Sciatic nerve (tissue), 2 donors: ENCODE measurements at regions not wholly inside any gene's neighbourhood (a gene's known extent, or its start where the extent isn't known, plus 50 kb on each side); places are given as distances from the start of the nearest gene placed in this dataset.

ENCODE experiments used
- ATAC-seq: fragments of 200-7000 bp; cut with Tn5 transposase; one replicate; pipeline ENCODE4 v1.9.1; 2020; ENCODE audit warnings: mild to moderate bottlenecking, moderate library complexity
- DNase-seq: peaks from one replicate; pipeline ENCODE4 v3.0.0-alpha.2; 2020; ENCODE audit warnings: low spot score
- intact Hi-C: fragments of 100-400 bp; cut with DNase I; formaldehyde crosslinking; loops from one replicate; pipeline ENCODE4 v1.14.2; 2022
- donor health status: DM: no; HTN: no; CAD: no.
- donor health status: DM: no; HTN: no; CAD: no.

DNA sequence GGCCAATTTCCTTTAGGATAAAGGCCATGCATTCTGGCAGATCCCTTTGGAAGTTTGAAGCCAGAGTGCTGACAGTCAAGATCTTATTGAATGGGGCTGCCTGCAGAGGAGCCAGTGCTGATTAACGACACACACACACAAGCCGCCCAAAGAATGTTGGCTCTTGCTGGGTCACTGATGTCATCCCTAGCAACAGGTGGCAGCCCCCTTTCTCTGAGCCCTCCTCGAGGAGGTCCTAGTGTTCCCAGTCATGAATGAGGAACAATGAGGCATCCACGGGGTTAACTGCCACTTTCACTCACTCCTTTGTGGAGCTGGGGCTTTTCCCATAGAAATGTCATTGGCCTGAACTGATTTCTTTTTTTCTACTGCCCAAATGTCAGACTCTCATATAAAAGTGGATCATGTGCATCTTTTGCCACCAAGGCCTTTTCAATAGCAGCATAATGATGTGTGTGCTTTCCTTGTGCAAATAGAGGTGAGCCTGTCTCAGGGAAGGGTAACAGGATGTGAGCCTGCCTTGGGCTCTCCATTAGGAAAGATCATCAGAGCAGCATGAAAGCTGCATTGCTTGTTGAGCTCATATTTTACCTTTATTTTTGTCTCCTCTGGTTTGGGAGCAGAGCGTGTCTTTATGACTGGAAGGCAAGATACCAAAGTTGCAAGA is 301.8 kb upstream of the MTNR1B start:
- no peak for DNase-seq
- intact Hi-C loops, result no loop called here

DNA sequence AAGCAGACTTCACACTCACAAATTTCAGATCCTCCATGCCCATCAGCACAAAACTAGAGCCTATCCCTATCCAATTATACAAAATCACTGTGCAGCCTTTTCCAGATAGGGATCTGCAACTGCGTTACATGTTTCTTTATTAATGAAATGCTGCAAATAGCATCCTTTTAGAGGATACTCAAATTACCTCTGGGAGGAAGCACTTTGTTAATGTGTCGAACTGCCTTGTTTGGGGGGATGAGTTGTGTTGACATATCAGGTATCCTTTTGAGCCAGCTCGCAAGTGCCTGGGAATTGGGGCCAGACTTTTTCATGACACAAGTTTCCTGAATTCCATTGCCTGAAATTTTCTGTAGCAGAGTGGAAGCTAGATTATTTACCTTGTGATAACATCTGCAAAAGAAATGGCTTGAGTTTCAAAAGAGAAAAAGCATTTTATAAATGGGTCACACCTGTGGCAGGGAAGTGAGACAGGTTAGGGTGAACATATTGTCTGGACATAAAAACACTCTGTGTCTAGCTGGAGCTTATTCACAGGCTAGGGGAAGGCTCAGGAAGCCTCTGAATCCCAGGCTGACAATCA is 299.1 kb upstream of the MTNR1B start:
- ATAC-seq, result no peak
- intact Hi-C loops, result no loop called here
- no peak for DNase-seq

More for the DNA sequence above, 301.8 kb upstream of the MTNR1B start:
- ATAC-seq, result no peak

GRCh38 chr11:92671081-92671480 is 298.4 kb upstream of the MTNR1B start:
- intact Hi-C loops, result no loop called here
- ATAC-seq (no peak), DNase-seq (no peak)

DNA sequence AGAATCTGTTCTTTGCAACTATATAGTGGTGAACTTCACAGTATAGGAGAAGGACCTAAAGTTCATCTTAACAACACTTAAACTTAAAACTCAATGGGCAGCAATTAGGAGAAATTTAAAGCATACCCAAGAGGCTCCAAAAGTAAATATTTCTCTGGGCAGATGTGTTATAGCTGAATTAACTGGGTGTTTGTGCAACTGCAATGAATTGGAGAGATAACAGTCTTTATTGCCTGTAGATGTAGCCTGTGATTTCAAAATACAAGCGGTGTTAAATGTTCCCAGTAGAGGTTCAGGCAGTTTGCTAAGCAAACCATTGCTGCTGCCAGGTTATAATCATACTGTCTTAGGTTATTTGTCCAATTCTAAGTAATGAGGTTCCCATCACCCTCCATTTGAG is 294.1 kb upstream of the MTNR1B start:
- intact Hi-C loops, result no loop called here
- ATAC-seq (peak; percentile 28), DNase-seq (no peak)

GRCh38 chr11:92675810-92676209 is 293.6 kb upstream of the MTNR1B start:
- intact Hi-C loops, result no loop called here
- DNase-seq (no peak), ATAC-seq (no peak)

GRCh38 chr11:92678008-92678611 is 291.3 kb upstream of the MTNR1B start:
- intact Hi-C loops, result no loop called here
- no peak for ATAC-seq
- no peak for DNase-seq

GRCh38 chr11:92681586-92681985 is 287.9 kb upstream of the MTNR1B start:
- intact Hi-C loops, result no loop called here
- no peak for ATAC-seq
- DNase-seq, result no peak

GRCh38 chr11:92682136-92682535 is 287.3 kb upstream of the MTNR1B start:
- DNase-seq (no peak), ATAC-seq (no peak)
- intact Hi-C loops, result no loop called here

DNA sequence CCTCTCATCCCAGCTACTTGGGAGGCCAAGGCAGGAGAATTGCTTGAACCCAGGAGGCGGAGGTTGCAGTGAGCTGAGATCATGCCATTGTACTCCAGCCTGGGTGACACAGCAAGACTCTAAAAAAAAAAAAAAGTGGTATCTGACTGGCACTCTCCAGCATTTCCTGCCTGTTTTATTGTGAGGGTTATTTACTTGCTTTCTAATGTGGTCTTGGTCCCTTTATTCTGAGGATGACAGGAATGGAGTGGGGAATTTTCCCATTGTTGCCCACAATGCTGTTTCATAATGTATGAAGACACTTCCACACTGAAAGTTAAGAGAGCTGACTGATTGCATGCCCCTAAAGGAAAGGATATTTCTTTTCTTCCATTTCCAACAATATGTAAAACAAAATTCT is 286.5 kb upstream of the MTNR1B start:
- ATAC-seq (no peak), DNase-seq (no peak)
- intact Hi-C loops, result no loop called here

- intact Hi-C loops, result no loop called here
- DNase-seq (no peak), ATAC-seq (no peak)
Observed at GRCh38 chr11:92685049-92685448, 284.4 kb upstream of the MTNR1B start.

DNA sequence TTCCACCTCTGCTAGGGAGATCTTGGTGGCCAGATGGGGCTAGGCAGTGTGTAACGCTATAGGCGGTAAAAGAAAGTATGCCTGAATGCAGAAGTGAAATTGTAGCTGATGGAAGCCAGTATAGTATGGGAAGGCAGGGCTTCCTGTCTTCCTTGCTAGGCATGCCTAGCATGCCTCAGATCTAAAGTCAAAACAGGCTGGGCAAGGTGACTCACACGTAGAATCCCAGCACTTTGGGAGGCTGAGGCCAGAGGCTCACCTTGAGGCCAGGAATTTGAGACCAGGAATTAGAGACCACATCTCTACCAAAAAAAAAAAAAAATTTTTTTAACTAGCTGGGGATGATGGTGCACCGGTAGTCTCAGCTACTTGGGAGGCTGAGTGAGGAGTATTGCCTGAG is 281.7 kb upstream of the MTNR1B start:
- intact Hi-C loops, result no loop called here
- DNase-seq, result no peak
- no peak for ATAC-seq

- DNase-seq (no peak), ATAC-seq (no peak)
- intact Hi-C loops, result no loop called here
Observed at GRCh38 chr11:92688416-92688815, 281.0 kb upstream of the MTNR1B start.

DNA sequence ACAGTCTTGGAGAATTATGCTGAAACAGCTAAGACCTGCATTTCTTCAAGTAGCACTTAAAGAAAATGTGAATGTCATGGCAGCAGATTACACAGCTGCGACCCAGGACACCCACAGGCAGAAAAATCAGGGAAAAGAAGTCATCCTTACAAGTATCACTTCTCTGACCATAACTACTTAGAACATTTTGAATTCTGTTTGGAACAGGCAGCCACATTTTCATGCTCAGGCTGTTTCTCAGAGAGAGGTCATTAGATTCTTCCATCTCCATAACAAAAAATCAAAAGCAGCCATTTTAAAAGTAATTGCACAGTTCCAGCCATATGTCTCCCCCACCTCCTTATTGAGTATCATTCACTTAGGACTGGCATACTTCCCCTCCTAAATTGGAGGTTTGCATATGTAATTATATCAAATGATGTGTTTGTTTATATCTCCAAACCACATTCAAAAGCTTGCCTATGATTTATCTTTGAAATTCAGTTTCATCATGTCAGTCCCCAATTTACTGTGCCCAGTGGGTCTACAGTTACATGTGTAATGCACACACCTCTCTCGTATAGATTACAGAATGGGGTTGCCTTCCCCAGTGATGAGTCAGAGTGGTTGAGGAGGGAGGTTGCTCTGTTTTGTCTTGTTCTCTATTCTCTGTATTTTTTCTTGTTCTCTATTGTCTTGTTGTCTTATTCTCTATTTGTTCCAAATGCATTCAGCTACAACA is 276.5 kb upstream of the MTNR1B start:
- intact Hi-C loops, result no loop called here
- DNase-seq, result no peak
- no peak for ATAC-seq

DNA sequence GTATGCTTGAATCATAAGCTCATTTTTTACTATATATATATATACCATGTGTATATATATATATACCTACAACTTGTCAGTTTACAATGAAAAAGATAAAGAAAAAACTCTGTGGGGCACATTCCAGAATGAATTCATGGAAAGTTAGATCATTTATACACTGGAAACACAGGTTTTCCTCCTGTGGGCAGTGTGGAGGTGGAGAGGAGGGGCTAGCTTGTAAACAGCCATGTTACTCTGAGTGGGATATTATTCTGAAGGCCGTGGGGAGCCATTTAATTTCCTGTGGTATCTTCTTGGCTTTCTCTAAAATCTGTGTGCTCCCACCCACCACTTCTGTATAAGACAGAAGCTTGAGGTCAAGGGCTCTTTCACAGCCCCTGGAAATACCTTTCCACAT is 273.4 kb upstream of the MTNR1B start:
- intact Hi-C loops, result no loop called here
- DNase-seq (no peak), ATAC-seq (no peak)

- DNase-seq (no peak), ATAC-seq (no peak)
- intact Hi-C loops, result no loop called here
Observed at GRCh38 chr11:92697461-92698312, 271.8 kb upstream of the MTNR1B start.

DNA sequence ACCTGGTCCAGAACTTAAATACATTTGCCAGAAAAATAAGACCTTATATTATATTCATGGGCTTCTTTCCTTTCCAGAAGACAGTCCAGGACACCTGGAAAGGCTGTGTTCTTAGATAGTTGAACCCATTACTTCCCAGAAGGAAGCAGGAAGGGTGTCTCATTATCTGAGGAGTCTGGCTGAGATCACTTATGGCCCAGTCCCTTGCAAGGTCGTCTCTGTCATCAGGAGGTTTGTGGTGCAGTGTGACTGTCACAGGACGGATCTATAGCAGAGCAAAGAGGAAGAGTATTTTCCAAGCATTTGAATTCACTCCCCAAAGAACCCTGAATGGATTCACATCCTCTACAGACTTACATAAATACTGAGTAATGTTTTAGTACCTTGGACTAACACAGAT is 270.7 kb upstream of the MTNR1B start:
- DNase-seq, result no peak
- ATAC-seq, result no peak
- intact Hi-C loops, result no loop called here

DNA sequence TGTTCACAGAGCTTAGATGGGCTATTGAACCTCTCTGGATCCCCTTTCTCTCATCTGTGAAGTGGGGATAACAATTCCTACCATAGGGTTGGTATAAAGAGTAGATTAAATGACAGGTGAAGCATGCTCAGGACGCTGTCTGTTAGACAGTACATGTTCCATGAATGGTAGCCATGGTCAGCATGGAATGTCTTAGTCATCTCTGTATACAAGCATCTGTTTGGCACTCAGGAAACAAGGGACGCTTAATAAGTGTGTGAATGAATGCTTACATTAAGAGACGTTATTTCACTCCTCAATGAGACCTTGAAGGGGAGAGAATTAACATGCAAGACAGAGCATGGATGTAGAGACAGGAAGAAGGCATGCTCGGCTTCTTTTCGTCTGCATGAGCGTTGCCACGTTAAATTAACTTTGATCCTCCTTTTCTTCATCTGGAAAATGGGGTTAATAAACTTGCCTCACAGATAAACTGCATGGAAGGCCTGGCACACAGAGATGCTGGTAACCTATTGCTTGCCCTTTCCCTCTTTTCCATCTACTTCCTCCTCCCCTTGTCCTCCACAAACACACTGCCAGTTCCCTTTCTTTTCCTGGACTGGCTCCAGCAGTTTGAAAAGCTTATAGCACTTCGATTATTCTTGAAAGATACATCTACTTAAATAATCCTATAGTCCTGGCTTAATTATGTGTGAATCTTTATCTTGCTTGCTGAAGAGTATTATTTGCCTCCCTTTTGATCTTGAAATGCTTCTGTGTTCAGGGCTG is 267.2 kb upstream of the MTNR1B start:
- ATAC-seq, result no peak
- intact Hi-C loops, result no loop called here
- no peak for DNase-seq

DNA sequence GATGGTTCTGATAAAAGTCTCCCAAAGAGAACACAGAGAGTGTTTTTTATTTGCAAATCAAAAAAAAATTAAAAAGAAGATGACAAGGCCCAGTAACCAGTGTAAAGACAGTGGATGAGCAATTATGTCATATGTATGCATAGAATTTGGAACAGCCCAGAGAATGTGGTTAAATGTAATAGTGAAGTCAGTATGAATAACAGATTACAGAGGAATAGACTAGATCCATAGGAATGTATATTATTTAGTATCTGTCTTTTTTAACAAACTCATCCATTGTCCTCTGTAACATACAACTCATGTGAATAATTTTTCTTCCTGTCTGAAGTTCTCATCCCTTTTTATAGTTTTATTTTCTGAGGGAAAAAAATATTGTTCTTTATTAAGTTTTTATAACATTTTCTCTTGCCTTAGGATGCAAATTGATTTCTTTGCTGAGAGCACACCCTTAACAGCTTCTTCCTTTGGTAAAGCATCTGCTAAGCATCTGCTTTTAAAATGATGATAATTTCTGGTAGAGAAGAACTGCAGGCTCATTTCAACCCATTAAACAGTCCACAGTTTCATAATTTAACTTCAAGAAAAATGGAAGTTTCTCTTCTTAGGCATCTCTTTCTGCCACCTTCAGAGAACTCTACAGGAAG is 266.5 kb upstream of the MTNR1B start:
- no peak for DNase-seq
- intact Hi-C loops, result no loop called here
- ATAC-seq, result no peak
